Activated CD4-positive, alpha-beta T cell treated with anti-CD3 and anti-CD28 coated beads, Interleukin-2, amount 50 U/mL, for 16 hours (primary cell): ENCODE measurements at regions not wholly inside any gene's neighbourhood (a gene's known extent, or its start where the extent isn't known, plus 50 kb on each side); places are given as distances from the start of the nearest gene placed in this dataset.
"Not testable (repeated sequence)": the region's sequence is repeated elsewhere in the genome, so short reads cannot be mapped to it uniquely, and the experiment has no call there.

ENCODE experiments used
- DNase-seq: peaks from one replicate; pipeline ENCODE4 v3.0.0-alpha.2; 2020

- DNase-seq = no peak
These were observed 597.9 kb downstream of the ZNF608 start for GRCh38 chr5:124148574-124148973.

- DNase-seq = no peak
These were observed 606.4 kb downstream of the ZNF608 start for GRCh38 chr5:124140060-124140459.

- no peak for DNase-seq
These were observed 607.0 kb downstream of the ZNF608 start for GRCh38 chr5:124139477-124139876.

- DNase-seq = no peak
These were observed 609.8 kb downstream of the ZNF608 start for GRCh38 chr5:124136609-124137008.

- DNase-seq = no peak
These were observed 611.5 kb downstream of the ZNF608 start for GRCh38 chr5:124134941-124135340.

- no peak for DNase-seq
These were observed 613.0 kb downstream of the ZNF608 start for GRCh38 chr5:124133406-124133805.

GRCh38 chr5:124132843-124133242, 613.6 kb downstream of the ZNF608 start:
- DNase-seq = no peak

GRCh38 chr5:124131466-124131865, 615.0 kb downstream of the ZNF608 start:
- no peak for DNase-seq

- no peak for DNase-seq
These were observed 615.6 kb downstream of the ZNF608 start for GRCh38 chr5:124130816-124131215.

- DNase-seq = no peak
These were observed 616.9 kb downstream of the CSNK1G3 start for GRCh38 chr5:124128867-124129266.

- no peak for DNase-seq
These were observed 614.7 kb downstream of the CSNK1G3 start for GRCh38 chr5:124126504-124127217.

GRCh38 chr5:124124711-124125229, 612.8 kb downstream of the CSNK1G3 start:
- DNase-seq = no peak

GRCh38 chr5:124121198-124121597, 609.2 kb downstream of the CSNK1G3 start:
- no peak for DNase-seq

- DNase-seq = no peak
These were observed 602.9 kb downstream of the CSNK1G3 start for GRCh38 chr5:124114911-124115310.

- DNase-seq = no peak
These were observed 599.9 kb downstream of the CSNK1G3 start for GRCh38 chr5:124111886-124112285.

- no peak for DNase-seq
These were observed 599.0 kb downstream of the CSNK1G3 start for GRCh38 chr5:124110942-124111341.

- no peak for DNase-seq
These were observed 593.3 kb downstream of the CSNK1G3 start for GRCh38 chr5:124105326-124105725.

- DNase-seq = no peak
These were observed 592.8 kb downstream of the CSNK1G3 start for GRCh38 chr5:124104821-124105220.

GRCh38 chr5:124104344-124104743, 592.4 kb downstream of the CSNK1G3 start:
- no peak for DNase-seq

- DNase-seq = no peak
These were observed 591.7 kb downstream of the CSNK1G3 start for GRCh38 chr5:124103671-124104070.

GRCh38 chr5:124103056-124103455, 591.1 kb downstream of the CSNK1G3 start:
- not testable (repeated sequence) for DNase-seq

- DNase-seq = no peak
These were observed 590.5 kb downstream of the CSNK1G3 start for GRCh38 chr5:124102486-124102885.

GRCh38 chr5:124093658-124094057, 581.7 kb downstream of the CSNK1G3 start:
- DNase-seq = no peak

GRCh38 chr5:124090115-124090514, 578.1 kb downstream of the CSNK1G3 start:
- no peak for DNase-seq

GRCh38 chr5:124089578-124089977, 577.6 kb downstream of the CSNK1G3 start:
- no peak for DNase-seq
